ENCODE measurements at regions not wholly inside any gene's neighbourhood (a gene's known extent, or its start where the extent isn't known, plus 50 kb on each side); places are given as distances from the start of the nearest gene placed in this dataset.

GRCh38 chrX:75638332-75638731 is 115.5 kb upstream of the ZDHHC15 start:
- no peaks in the 10 kb centered on the region for H3K27me3 ChIP-seq (ENCODE audit: control insufficient read depth in 4 of 4, insufficient read depth in 4 of 4, low read length in 3 of 4)
- 75% methylated on average over 3 of the region's 3 CpGs for WGBS
- H3K27ac ChIP-seq (ENCODE audit: low read depth in 1 of 2, low read length in 2 of 2): no peak overlapping the region
- no peak for DNase-seq (ENCODE audit: low spot score)
- no peak overlapping the region for H3K4me3 ChIP-seq (ENCODE audit: low read depth in 1 of 3, low read length in 3 of 3)
- H3K4me1 ChIP-seq (ENCODE audit: control insufficient read depth in 4 of 4, insufficient read depth in 4 of 4, low read length in 3 of 4): no peaks in the 10 kb centered on the region
- no peak overlapping the region for H3K9ac ChIP-seq (ENCODE audit: low read depth in 1 of 2, low read length in 2 of 2)
- H3K9me3 ChIP-seq (ENCODE audit: control insufficient read depth in 4 of 4, low read length in 3 of 4): no peaks in the 10 kb centered on the region
- TF ChIP-seq EGR1 (IDR thresholded peaks at IDR 0.05; ENCODE audit: low read depth in 2 of 2): no peak
- TF ChIP-seq YY1 (IDR thresholded peaks at IDR 0.05): no peak
- no peak for TF ChIP-seq ZBTB33 (IDR thresholded peaks at IDR 0.05)
- no peak for TF ChIP-seq REST (IDR thresholded peaks at IDR 0.05)
- no peak for TF ChIP-seq FOXA2 (IDR thresholded peaks at IDR 0.05)
- H3K36me3 ChIP-seq (ENCODE audit: control insufficient read depth in 4 of 4, insufficient read depth in 3 of 4, low read depth in 1 of 4, low read length in 3 of 4): no peaks in the 10 kb centered on the region

- no peaks in the 10 kb centered on the region for H3K27me3 ChIP-seq (ENCODE audit: control insufficient read depth in 4 of 4, insufficient read depth in 4 of 4, low read length in 3 of 4)
- H3K27ac ChIP-seq (ENCODE audit: low read depth in 1 of 2, low read length in 2 of 2): no peak overlapping the region
- H3K9me3 ChIP-seq (ENCODE audit: control insufficient read depth in 4 of 4, low read length in 3 of 4): no peaks in the 10 kb centered on the region
- WGBS: 28% methylated on average over 1 of the region's 1 CpG
- DNase-seq (ENCODE audit: low spot score): no peak
- no peaks in the 10 kb centered on the region for H3K4me1 ChIP-seq (ENCODE audit: control insufficient read depth in 4 of 4, insufficient read depth in 4 of 4, low read length in 3 of 4)
- no peak overlapping the region for H3K4me3 ChIP-seq (ENCODE audit: low read depth in 1 of 3, low read length in 3 of 3)
- H3K36me3 ChIP-seq (ENCODE audit: control insufficient read depth in 4 of 4, insufficient read depth in 3 of 4, low read depth in 1 of 4, low read length in 3 of 4): no peaks in the 10 kb centered on the region
- H3K9ac ChIP-seq (ENCODE audit: low read depth in 1 of 2, low read length in 2 of 2): no peak overlapping the region
- TF ChIP-seq CTCF (IDR thresholded peaks at IDR 0.05; ENCODE audit: low read depth, low read length, missing input control) (no peak), RXRA (IDR thresholded peaks at IDR 0.05) (no peak), HNF4G (IDR thresholded peaks at IDR 0.05) (no peak), MAX (IDR thresholded peaks at IDR 0.05) (no peak), RAD21 (IDR thresholded peaks at IDR 0.05) (no peak), REST (IDR thresholded peaks at IDR 0.05) (no peak), ATF3 (IDR thresholded peaks at IDR 0.05) (no peak), GABPA (IDR thresholded peaks at IDR 0.05 in 1 of 2, conservative IDR thresholded peaks at IDR 0.05 in 1 of 2) (no peak), NR2F2 (IDR thresholded peaks at IDR 0.05) (no peak), FOXA2 (IDR thresholded peaks at IDR 0.05) (no peak), SP1 (IDR thresholded peaks at IDR 0.05) (no peak), HNF4A (conservative IDR thresholded peaks at IDR 0.05) (no peak), FOXA1 (IDR thresholded peaks at IDR 0.05) (no peak), TAF1 (conservative IDR thresholded peaks at IDR 0.05) (no peak), ZBTB33 (IDR thresholded peaks at IDR 0.05) (no peak)
These were observed 102.4 kb upstream of the ZDHHC15 start for GRCh38 chrX:75625232-75625631.

Data from liver (tissue), 8 donors.